Pancreas (tissue), 10 donors: ENCODE measurements at regions not wholly inside any gene's neighbourhood (a gene's known extent, or its start where the extent isn't known, plus 50 kb on each side); places are given as distances from the start of the nearest gene placed in this dataset.

Experiments used
- ATAC-seq, 4 donors: fragments of 200-7000 bp; cut with Tn5 transposase; one replicate each; pipeline versions ENCODE4 v1.8.0 to v1.9.1; 2020; ENCODE audit warnings: mild to moderate bottlenecking in 4 of 4, moderate library complexity in 4 of 4
- DNase-seq, 6 donors: peaks; one replicate each; pipeline ENCODE4 v3.0.0-alpha.2; 2020
- FAIRE-seq: peaks from 2 replicates; lab custom pipeline; 2012; peaks lifted over from hg19 to GRCh38; lab: Jason Lieb, UNC
- H3K27ac ChIP-seq, 4 donors: fragments of 200-600 bp; sonication (generic); 1 replicate in 3 of 4; 2 replicates in 1 of 4; pipeline versions ENCODE4 v1.5.0 to v1.8.0; 2020
- H3K27me3 ChIP-seq, 4 donors: fragments of 200-600 bp; one replicate each; pipeline ENCODE4 v1.8.0; 2021
- H3K36me3 ChIP-seq, 3 donors: fragments of 200-600 bp; sonication (generic) in 1 of 3; one replicate each; pipeline versions ENCODE4 v1.5.0 to v1.8.0; 2020 to 2021
- H3K4me1 ChIP-seq, 3 donors: fragments of 200-600 bp; one replicate each; pipeline ENCODE4 v1.8.0; 2021
- H3K4me3 ChIP-seq, 4 donors: fragments of 200-600 bp; sonication (generic) in 2 of 4; one replicate each; pipeline versions ENCODE4 v1.5.0 to v1.8.0; 2020 to 2021
- H3K9me3 ChIP-seq, 4 donors: fragments of 200-600 bp; one replicate each; pipeline ENCODE4 v1.8.0; 2021
- CTCF ChIP-seq, 4 donors: fragments of 200-600 bp; sonication (generic) in 3 of 4; IDR thresholded peaks; one replicate each; pipeline versions ENCODE4 v1.5.0 to v1.8.0; 2021; ENCODE audit warnings: antibody characterized with exemption in 4 of 4
- WGBS, 2 donors: extraction: QIAGEN DNeasy Blood & Tissue Kit; methylation state at CpG; one replicate each; pipeline ENCODE4 v1.1.7; 2013; 5-methylcytosine and 5-hydroxymethylcytosine counted together
- intact Hi-C, 3 donors: fragments of 100-400 bp; cut with DNase I; formaldehyde crosslinking; loops; one replicate each; pipeline versions ENCODE4 v1.11.1 to v1.14.2; 2022
- donor health status: healthy with polysubstance abuse.
- donor health status: DM: no; HTN: no; CAD: no; lungs with moderate emphysema.
- donor health status: DM: no; HTN: no; CAD: no.
- donor health status: control.
- donor health status: control.
- donor health status: Bipolar disorder and iron deficiency.
- donor health status: DM: yes; HTN: yes; CAD: no.
- donor health status: DM: no; HTN: no; CAD: no.
- donor health status: DM: no; HTN: no; CAD: no.
- donor health status: DM: yes; HTN: yes; CAD: no.

GRCh38 chr2:123528996-123529707 is 495.9 kb upstream of the CNTNAP5 start:
- H3K27ac ChIP-seq = no peak overlapping the region
- 50 to 51% methylated on average over 2 of the region's 2 CpGs for WGBS, 2 donors
- DNase-seq (no peak), ATAC-seq (no peak), FAIRE-seq (no peak)
- H3K4me1 ChIP-seq = no peaks in the 10 kb centered on the region
- H3K9me3 ChIP-seq = no peaks in the 10 kb centered on the region
- H3K27me3 ChIP-seq = no peaks in the 10 kb centered on the region
- intact Hi-C loops = no loop called here
- no peaks in the 10 kb centered on the region for H3K36me3 ChIP-seq
- no peak for TF ChIP-seq CTCF (IDR thresholded peaks at IDR 0.05)
- no peak overlapping the region for H3K4me3 ChIP-seq

- no peak for DNase-seq
- no peak for TF ChIP-seq CTCF (IDR thresholded peaks at IDR 0.05)
- intact Hi-C loops = no loop called here
- Histone ChIP-seq H3K36me3 (no peaks in the 10 kb centered on the region), H3K27ac (no peak overlapping the region), H3K27me3 (no peaks in the 10 kb centered on the region), H3K9me3 (no peaks in the 10 kb centered on the region), H3K4me1 (no peaks in the 10 kb centered on the region), H3K4me3 (no peak overlapping the region)
- ATAC-seq = no peak
- no peak for FAIRE-seq
- WGBS, 2 donors = 45 to 68% methylated on average over 1 of the region's 1 CpG
Observed at GRCh38 chr2:123530004-123530403, 495.1 kb upstream of the CNTNAP5 start.

GRCh38 chr2:123532126-123532525 is 493.0 kb upstream of the CNTNAP5 start:
- WGBS, 2 donors = 72 to 88% methylated on average over 1 of the region's 1 CpG
- Histone ChIP-seq H3K4me3 (no peak overlapping the region), H3K27ac (no peak overlapping the region), H3K27me3 (no peaks in the 10 kb centered on the region), H3K4me1 (no peaks in the 10 kb centered on the region), H3K9me3 (no peaks in the 10 kb centered on the region), H3K36me3 (no peaks in the 10 kb centered on the region)
- no peak for DNase-seq
- intact Hi-C loops = no loop called here
- FAIRE-seq = no peak
- no peak for ATAC-seq
- TF ChIP-seq CTCF (IDR thresholded peaks at IDR 0.05) = no peak

GRCh38 chr2:123532994-123533393 is 492.1 kb upstream of the CNTNAP5 start:
- H3K27ac ChIP-seq = no peak overlapping the region
- WGBS, 2 donors = 32 to 33% methylated on average over 2 of the region's 2 CpGs
- no peaks in the 10 kb centered on the region for H3K4me1 ChIP-seq
- intact Hi-C loops = no loop called here
- DNase-seq (no peak), FAIRE-seq (no peak), ATAC-seq (no peak)
- no peaks in the 10 kb centered on the region for H3K36me3 ChIP-seq
- no peaks in the 10 kb centered on the region for H3K9me3 ChIP-seq
- no peaks in the 10 kb centered on the region for H3K27me3 ChIP-seq
- H3K4me3 ChIP-seq = no peak overlapping the region
- TF ChIP-seq CTCF (IDR thresholded peaks at IDR 0.05) = no peak

GRCh38 chr2:123540291-123540690 is 484.8 kb upstream of the CNTNAP5 start:
- WGBS, 2 donors = 69 to 77% methylated on average over 5 of the region's 5 CpGs
- no peak overlapping the region for H3K27ac ChIP-seq
- FAIRE-seq = no peak
- H3K4me3 ChIP-seq = no peak overlapping the region
- no peaks in the 10 kb centered on the region for H3K27me3 ChIP-seq
- no peak for DNase-seq
- H3K4me1 ChIP-seq = no peaks in the 10 kb centered on the region
- H3K9me3 ChIP-seq = peaks cover 0 to 4% (median 0%) of the 10 kb centered on the region in 4 donors
- TF ChIP-seq CTCF (IDR thresholded peaks at IDR 0.05) = no peak
- H3K36me3 ChIP-seq = no peaks in the 10 kb centered on the region
- no peak for ATAC-seq
- intact Hi-C loops = no loop called here
